H1 (cell line): ENCODE measurements at regions not wholly inside any gene's neighbourhood (a gene's known extent, or its start where the extent isn't known, plus 50 kb on each side); places are given as distances from the start of the nearest gene placed in this dataset.

ENCODE experiments used
- BRCA1 ChIP-seq: IDR thresholded peaks from 2 replicates; pipeline ENCODE4 v1.6.1; 2012; ENCODE audit warnings: low read depth, low read length, improper control_type of control experiment
- POLR2AphosphoS5 ChIP-seq: IDR thresholded peaks from 2 replicates; pipeline ENCODE4 v1.6.1; 2011; ENCODE audit warnings: low read depth, low read length
- SP1 ChIP-seq: IDR thresholded peaks from 2 replicates; pipeline ENCODE4 v1.6.1; 2011; ENCODE audit warnings: low read depth, low read length

- TF ChIP-seq SP1, result no peak
- no peak for TF ChIP-seq POLR2AphosphoS5
- no peak for TF ChIP-seq BRCA1
Observed at GRCh38 chrX:129039176-129039575, 484.1 kb downstream of the SMARCA1 start.
